ENCODE measurements at regions not wholly inside any gene's neighbourhood (a gene's known extent, or its start where the extent isn't known, plus 50 kb on each side); places are given as distances from the start of the nearest gene placed in this dataset.

DNA sequence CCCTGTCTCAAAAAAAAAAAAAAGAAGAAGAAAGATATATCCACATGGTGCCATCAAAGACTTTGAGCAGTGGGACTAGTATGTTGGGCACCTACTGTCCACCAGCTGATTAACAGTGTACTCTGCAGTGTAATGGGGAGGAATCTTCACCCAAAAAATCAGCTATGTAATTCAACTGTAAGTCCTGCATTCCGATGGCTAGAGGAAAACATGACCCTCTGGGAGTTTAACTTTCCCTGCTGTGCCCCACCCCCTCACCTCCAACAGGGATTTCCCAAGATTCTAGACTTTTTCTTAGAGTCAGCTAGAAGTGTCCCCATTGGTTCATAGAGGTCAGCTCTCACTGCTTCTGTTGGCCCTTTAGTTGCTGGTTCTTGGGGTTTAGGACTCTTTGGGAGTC is 221.2 kb upstream of the CLINT1 start:
- TF ChIP-seq, protein P1, sequence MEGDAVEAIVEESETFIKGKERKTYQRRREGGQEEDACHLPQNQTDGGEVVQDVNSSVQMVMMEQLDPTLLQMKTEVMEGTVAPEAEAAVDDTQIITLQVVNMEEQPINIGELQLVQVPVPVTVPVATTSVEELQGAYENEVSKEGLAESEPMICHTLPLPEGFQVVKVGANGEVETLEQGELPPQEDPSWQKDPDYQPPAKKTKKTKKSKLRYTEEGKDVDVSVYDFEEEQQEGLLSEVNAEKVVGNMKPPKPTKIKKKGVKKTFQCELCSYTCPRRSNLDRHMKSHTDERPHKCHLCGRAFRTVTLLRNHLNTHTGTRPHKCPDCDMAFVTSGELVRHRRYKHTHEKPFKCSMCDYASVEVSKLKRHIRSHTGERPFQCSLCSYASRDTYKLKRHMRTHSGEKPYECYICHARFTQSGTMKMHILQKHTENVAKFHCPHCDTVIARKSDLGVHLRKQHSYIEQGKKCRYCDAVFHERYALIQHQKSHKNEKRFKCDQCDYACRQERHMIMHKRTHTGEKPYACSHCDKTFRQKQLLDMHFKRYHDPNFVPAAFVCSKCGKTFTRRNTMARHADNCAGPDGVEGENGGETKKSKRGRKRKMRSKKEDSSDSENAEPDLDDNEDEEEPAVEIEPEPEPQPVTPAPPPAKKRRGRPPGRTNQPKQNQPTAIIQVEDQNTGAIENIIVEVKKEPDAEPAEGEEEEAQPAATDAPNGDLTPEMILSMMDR (conservative IDR thresholded peaks at IDR 0.05; ENCODE audit: low read depth, low read length), result no peak
- TF ChIP-seq EZH2phosphoT487 (IDR thresholded peaks at IDR 0.05; ENCODE audit: borderline replicate concordance, low read length), result no peak

All from PC-3 (cell line).